H1 (cell line): ENCODE measurements at regions not wholly inside any gene's neighbourhood (a gene's known extent, or its start where the extent isn't known, plus 50 kb on each side); places are given as distances from the start of the nearest gene placed in this dataset.

Source experiments
- BRCA1 ChIP-seq: IDR thresholded peaks from 2 replicates; pipeline ENCODE4 v1.6.1; 2012; ENCODE audit warnings: low read depth, low read length, improper control_type of control experiment
- NRF1 ChIP-seq: IDR thresholded peaks from 2 replicates; pipeline ENCODE4 v1.6.1; 2011; ENCODE audit warnings: mild to moderate bottlenecking, low read depth, low read length, improper control_type of control experiment
- SUZ12 ChIP-seq: fragments of 200-600 bp; sonication (generic); IDR thresholded peaks from 2 replicates; pipeline ENCODE4 v1.6.1; 2012; ENCODE audit warnings: mild to moderate bottlenecking, inconsistent platforms, low read length, moderate library complexity, mixed read lengths

- TF ChIP-seq BRCA1 (no peak), NRF1 (no peak), SUZ12 (no peak)
Observed at GRCh38 chr4:53775381-53775780, 184.1 kb upstream of the LNX1 start.
